OCI-LY3 (cell line): ENCODE measurements at regions not wholly inside any gene's neighbourhood (a gene's known extent, or its start where the extent isn't known, plus 50 kb on each side); places are given as distances from the start of the nearest gene placed in this dataset.

Experiments
- CTCF ChIP-seq: fragments of 200-600, 300-600 bp; sonication (generic); IDR thresholded peaks from 2 replicates; pipeline ENCODE4 v1.5.1; 2014; ENCODE audit warnings: antibody characterized with exemption, low read length, low read depth
- EZH2phosphoT487 ChIP-seq: fragments of 200-600 bp; shearing (Covaris generic); IDR thresholded peaks from 2 replicates; pipeline ENCODE4 v1.6.1; 2018; ENCODE audit warnings: antibody characterized with exemption, mixed run types, low read depth

GRCh38 chr9:89813482-89813881 is 208.7 kb downstream of the GADD45G start:
- TF ChIP-seq EZH2phosphoT487 (no peak), CTCF (no peak)
